Neuron (in vitro differentiated cells): ENCODE measurements at regions not wholly inside any gene's neighbourhood (a gene's known extent, or its start where the extent isn't known, plus 50 kb on each side); places are given as distances from the start of the nearest gene placed in this dataset.

Experiments used
- H2AFZ ChIP-seq: one replicate; pipeline ENCODE4 v1.6.1; 2013; ENCODE audit warnings: low read depth, mild to moderate bottlenecking, inconsistent platforms, low read length, moderate library complexity
- H3K27me3 ChIP-seq: one replicate; pipeline ENCODE4 v1.6.1; 2013; ENCODE audit warnings: low read length; ENCODE audit not compliant: insufficient read depth
- H3K36me3 ChIP-seq: one replicate; pipeline ENCODE4 v1.6.1; 2013; ENCODE audit warnings: low read length; ENCODE audit not compliant: insufficient read depth
- H3K4me1 ChIP-seq: one replicate; pipeline ENCODE4 v1.6.1; 2013; ENCODE audit warnings: low read length; ENCODE audit not compliant: insufficient read depth
- H3K4me3 ChIP-seq: 2 replicates; pipeline ENCODE4 v1.5.1; 2013; ENCODE audit warnings: mild to moderate bottlenecking, low read length, moderate library complexity
- H3K9me3 ChIP-seq: one replicate; pipeline ENCODE4 v1.6.1; 2013; ENCODE audit warnings: low read length

DNA sequence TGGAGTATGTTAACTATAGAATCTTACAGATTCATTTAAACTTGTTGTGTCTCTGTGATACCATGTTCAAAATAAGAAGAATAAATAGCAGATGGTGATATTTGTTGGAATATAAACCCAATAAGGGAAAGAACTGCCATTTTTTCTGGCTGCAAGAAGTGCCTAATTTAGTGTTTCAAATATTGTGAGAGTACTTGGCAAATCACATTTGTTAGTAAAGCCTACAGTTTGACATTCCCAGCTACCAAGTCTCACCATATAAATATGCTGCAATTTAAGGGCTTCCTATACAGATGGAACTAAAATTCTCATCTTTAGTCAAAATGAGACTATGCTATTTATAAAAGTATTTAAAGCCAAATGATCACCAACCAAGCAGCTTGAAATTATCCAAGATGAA lies 96.0 kb upstream of the WDFY3 start:
- Histone ChIP-seq H3K9me3 (no peaks in the 10 kb centered on the region), H2AFZ (no peak overlapping the region), H3K4me3 (no peak overlapping the region), H3K27me3 (no peaks in the 10 kb centered on the region), H3K4me1 (peaks cover 5% of the 10 kb centered on the region), H3K36me3 (no peaks in the 10 kb centered on the region)

DNA sequence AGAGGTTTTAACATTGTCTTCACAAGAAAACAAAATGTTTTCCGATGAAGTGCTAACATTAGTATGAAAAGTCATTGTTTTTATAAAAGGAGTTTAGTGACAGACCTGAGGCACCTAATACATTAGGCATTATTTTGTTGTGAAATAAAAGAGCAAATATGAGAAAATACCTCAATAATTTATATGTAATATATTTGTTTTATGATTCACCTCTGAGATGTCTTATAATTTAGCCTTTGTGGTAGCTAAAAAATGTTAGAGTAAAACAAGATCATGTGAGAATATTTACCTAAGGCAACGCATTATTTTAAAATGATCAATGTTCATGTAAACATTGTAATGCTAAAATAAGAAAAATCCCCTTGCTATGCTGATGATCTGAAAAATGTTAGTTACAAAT lies 100.9 kb upstream of the WDFY3 start:
- H2AFZ ChIP-seq = no peak overlapping the region
- no peaks in the 10 kb centered on the region for H3K9me3 ChIP-seq
- H3K4me3 ChIP-seq = no peak overlapping the region
- H3K27me3 ChIP-seq = no peaks in the 10 kb centered on the region
- peaks cover 5% of the 10 kb centered on the region for H3K4me1 ChIP-seq
- H3K36me3 ChIP-seq = no peaks in the 10 kb centered on the region

DNA sequence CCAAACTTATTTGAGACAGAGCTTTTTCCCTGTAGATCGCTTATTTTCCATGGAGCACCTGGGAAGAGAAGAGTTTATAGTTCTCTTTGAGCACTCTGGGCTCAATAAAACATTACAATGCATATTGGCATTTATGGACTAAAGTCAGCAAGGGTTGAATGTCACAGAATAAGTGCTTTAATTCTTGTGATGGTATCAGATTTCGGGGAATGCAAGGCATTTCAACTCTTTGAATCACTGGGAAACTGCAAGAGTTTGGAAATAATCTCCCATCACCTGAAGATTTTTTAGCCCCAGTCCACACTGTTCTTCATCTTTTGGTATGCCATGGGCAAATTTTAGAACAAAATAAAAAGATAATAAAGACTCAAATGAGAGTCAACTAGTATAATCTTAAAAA lies 111.5 kb upstream of the WDFY3 start:
- Histone ChIP-seq H3K27me3 (no peaks in the 10 kb centered on the region), H2AFZ (no peak overlapping the region), H3K4me3 (no peak overlapping the region), H3K36me3 (no peaks in the 10 kb centered on the region), H3K9me3 (no peaks in the 10 kb centered on the region), H3K4me1 (no peaks in the 10 kb centered on the region)

DNA sequence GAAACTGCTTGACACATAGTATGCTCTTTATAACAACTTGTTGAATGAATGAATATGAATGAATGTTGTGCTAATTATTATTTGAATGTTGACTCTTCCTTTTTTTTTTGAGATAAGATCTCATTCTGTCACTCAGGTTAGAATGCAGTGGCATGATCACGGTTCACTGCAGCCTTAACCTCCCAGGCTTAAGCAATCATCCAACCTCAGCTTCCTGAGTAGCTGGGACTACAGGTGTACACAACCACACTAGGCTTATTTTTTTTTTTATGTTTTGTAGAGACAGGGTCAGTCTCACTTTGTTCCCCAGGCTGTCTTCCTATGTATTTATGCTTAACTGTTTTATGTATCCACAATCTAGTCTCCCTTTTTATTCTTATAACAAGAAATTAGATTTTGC lies 114.7 kb upstream of the WDFY3 start:
- Histone ChIP-seq H2AFZ (no peak overlapping the region), H3K4me1 (no peaks in the 10 kb centered on the region), H3K4me3 (no peak overlapping the region), H3K36me3 (no peaks in the 10 kb centered on the region), H3K9me3 (no peaks in the 10 kb centered on the region), H3K27me3 (peaks cover 2% of the 10 kb centered on the region)

DNA sequence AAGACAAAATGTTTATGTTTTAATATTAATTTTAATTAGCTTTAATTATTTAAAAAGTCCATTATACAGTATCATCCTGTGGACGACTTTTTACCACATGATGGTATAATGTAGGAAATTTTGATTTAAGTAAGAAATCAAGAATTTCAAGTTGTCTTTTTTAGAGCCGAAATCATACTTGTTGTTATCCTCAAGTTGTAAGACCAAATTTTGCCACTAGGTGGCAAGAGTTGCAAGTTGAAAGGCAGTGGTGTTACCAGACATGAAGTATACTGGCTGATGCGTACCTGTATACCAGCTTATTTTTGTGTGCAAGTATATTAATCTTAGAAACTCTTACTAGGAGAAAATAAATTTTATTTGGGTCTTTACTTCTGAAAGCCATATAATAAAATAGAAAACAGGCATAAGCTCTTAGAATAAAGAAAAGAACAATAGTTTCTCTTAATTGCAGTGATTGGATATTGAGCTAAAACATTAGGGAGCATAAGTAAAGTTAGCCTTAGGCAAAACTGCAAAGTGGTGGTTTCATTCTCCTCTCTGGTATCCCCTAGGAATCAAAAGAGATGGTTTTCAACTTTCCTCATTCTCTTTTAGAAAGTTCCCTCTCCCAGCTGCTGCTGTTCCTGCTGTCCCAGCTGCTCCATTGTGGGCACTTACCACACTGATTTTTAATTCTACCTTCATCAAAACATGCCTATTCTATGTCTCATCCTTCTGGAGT lies 118.0 kb upstream of the WDFY3 start:
- H3K4me3 ChIP-seq = no peak overlapping the region
- no peaks in the 10 kb centered on the region for H3K9me3 ChIP-seq
- peaks cover 2% of the 10 kb centered on the region for H3K27me3 ChIP-seq
- H3K36me3 ChIP-seq = no peaks in the 10 kb centered on the region
- H2AFZ ChIP-seq = no peak overlapping the region
- no peaks in the 10 kb centered on the region for H3K4me1 ChIP-seq

DNA sequence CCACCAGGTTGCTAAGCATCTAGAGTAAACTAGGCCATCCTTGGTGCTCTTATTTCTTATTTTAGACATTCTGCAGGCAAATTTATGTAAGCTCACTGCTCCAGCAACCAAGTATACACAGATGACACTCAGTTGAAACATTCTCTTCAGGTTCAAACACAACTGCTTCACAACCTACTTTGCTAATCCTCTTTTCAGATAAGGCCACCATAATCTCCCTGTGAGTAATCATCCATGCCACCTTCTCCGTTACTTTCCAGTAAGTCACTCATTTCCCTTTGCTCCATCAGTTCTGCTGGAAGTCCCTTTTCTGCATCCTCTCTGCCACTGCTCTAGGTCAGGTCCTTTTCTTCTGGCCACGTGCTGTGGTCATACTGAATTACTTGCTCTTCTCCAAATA lies 120.2 kb upstream of the WDFY3 start:
- no peak overlapping the region for H2AFZ ChIP-seq
- H3K36me3 ChIP-seq = no peaks in the 10 kb centered on the region
- no peaks in the 10 kb centered on the region for H3K4me1 ChIP-seq
- no peak overlapping the region for H3K4me3 ChIP-seq
- no peaks in the 10 kb centered on the region for H3K9me3 ChIP-seq
- H3K27me3 ChIP-seq = peaks cover 2% of the 10 kb centered on the region

DNA sequence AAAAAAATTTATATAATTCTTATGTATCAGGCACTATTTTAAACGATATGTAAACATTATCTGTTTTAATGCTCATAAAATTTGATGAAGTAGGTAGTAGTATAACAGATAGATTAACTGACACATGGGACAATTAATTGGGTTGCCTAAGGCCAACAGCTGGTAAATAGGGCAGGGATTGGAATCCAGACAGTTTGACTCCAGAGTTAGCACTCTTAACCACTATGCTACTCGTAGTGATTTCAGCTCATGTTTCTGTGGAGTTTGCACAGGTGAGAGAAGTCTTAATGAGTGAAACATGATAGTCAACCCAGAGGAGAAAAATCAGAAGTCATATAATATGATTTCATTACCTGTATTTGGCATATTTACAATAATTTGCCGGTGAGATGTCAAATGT lies 126.0 kb upstream of the WDFY3 start:
- no peaks in the 10 kb centered on the region for H3K9me3 ChIP-seq
- H2AFZ ChIP-seq = no peak overlapping the region
- H3K27me3 ChIP-seq = no peaks in the 10 kb centered on the region
- H3K36me3 ChIP-seq = no peaks in the 10 kb centered on the region
- H3K4me1 ChIP-seq = peaks cover 2% of the 10 kb centered on the region
- H3K4me3 ChIP-seq = no peak overlapping the region

DNA sequence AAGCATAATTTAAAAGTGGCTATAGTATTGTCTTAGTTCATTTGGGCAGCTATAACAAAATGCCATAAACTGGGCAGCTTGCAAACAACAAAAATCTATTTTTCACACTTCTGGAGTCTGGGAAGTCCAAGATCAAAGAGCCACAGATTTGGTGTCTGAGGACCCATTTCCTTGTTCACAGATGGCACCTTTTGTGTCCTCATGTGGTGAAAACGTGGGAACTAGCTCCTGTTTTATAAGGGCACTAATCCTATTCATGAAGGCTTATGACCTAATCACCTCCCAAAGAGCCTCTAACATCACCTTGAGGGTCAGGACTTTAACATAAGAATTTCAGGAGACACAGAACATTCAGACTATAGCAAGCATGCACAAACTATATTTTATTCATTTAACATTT lies 126.5 kb upstream of the WDFY3 start:
- Histone ChIP-seq H3K27me3 (no peaks in the 10 kb centered on the region), H3K36me3 (no peaks in the 10 kb centered on the region), H3K9me3 (no peaks in the 10 kb centered on the region), H3K4me3 (no peak overlapping the region), H2AFZ (no peak overlapping the region), H3K4me1 (peaks cover 2% of the 10 kb centered on the region)

DNA sequence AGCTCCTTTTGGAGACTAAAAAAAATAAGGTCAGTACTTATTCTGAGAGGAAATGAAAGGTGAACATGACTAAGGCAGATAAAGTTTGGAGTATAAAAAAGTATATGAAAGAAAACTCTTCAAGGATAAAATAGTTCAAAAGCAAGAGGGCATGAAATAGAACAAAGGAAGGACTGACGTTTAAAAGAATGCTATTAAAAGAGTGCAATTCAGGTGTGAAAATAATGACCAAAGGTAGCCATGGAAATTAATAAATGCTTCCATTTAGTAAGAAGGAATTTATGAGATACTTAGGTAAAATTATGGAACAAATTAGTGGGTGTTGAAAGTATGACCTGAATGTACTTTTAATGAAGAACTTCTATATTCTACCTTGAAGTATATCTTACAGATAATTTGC lies 128.2 kb upstream of the WDFY3 start:
- Histone ChIP-seq H3K27me3 (no peaks in the 10 kb centered on the region), H2AFZ (no peak overlapping the region), H3K36me3 (no peaks in the 10 kb centered on the region), H3K9me3 (no peaks in the 10 kb centered on the region), H3K4me1 (peaks cover 2% of the 10 kb centered on the region), H3K4me3 (no peak overlapping the region)

DNA sequence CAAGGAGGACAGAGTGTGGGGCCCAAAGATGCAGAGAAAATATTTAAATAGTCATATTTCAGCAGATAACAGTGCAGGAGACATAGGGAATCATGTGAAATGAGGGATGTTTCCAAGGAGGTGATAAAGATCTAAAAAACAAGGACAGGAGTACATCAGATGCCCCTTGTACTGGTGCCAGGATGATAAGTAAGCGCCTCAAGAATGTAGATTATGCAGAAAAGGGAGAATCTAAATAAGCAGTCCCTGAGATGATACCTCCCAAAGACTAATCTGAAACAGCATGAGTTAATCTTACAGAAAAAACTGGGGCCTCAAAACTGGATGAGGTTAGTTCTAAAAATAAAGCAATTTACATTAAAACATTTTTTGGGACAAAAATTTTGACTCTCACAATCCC lies 136.1 kb upstream of the WDFY3 start:
- no peak overlapping the region for H3K4me3 ChIP-seq
- H2AFZ ChIP-seq = no peak overlapping the region
- H3K9me3 ChIP-seq = no peaks in the 10 kb centered on the region
- no peaks in the 10 kb centered on the region for H3K4me1 ChIP-seq
- no peaks in the 10 kb centered on the region for H3K27me3 ChIP-seq
- H3K36me3 ChIP-seq = no peaks in the 10 kb centered on the region

DNA sequence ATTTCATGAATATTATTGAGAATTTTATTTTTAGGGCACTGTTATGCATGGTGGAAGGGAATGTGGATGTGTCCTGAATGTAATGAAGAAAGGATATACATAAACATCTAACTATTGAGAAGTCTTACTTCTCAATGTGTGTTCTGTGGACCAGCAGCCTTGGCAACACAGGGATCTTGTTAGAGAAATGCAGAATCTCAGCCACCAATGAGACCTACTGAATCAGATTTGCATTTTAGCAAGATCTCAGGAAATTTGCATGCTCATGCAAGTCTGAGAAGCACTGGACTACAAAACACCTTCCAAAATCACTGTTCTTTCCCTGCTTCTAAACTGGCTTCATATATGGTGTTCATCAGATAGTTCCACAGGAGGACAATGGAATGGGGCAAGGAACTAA lies 139.7 kb upstream of the WDFY3 start:
- H2AFZ ChIP-seq = no peak overlapping the region
- H3K4me1 ChIP-seq = no peaks in the 10 kb centered on the region
- no peak overlapping the region for H3K4me3 ChIP-seq
- no peaks in the 10 kb centered on the region for H3K36me3 ChIP-seq
- no peaks in the 10 kb centered on the region for H3K9me3 ChIP-seq
- no peaks in the 10 kb centered on the region for H3K27me3 ChIP-seq

DNA sequence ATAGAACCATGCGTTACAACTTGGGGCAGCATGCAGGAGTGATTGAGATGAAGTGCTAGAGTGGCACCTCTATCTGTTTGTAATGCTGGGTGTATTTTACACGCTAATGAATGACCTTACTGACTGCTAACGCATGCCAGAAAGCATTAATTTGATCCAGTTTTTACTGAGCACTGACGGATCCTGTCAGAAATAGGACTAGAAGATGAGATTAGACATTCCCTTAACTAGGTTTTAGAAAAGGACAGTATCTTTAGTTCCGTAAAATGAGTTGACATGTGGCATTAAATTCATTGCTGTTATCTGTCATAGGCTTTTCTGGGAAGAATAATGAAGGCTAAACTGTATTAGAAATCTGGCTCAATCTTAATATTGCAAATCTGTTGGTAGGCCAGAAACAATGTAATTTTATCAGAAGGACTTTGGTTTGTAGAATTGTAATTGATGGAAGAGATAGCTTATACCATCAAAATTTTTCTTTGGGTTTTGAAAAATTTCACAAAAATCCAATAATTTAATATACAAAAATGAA lies 140.4 kb upstream of the WDFY3 start:
- H3K9me3 ChIP-seq = no peaks in the 10 kb centered on the region
- no peak overlapping the region for H2AFZ ChIP-seq
- no peaks in the 10 kb centered on the region for H3K27me3 ChIP-seq
- H3K4me1 ChIP-seq = no peaks in the 10 kb centered on the region
- H3K36me3 ChIP-seq = no peaks in the 10 kb centered on the region
- no peak overlapping the region for H3K4me3 ChIP-seq

DNA sequence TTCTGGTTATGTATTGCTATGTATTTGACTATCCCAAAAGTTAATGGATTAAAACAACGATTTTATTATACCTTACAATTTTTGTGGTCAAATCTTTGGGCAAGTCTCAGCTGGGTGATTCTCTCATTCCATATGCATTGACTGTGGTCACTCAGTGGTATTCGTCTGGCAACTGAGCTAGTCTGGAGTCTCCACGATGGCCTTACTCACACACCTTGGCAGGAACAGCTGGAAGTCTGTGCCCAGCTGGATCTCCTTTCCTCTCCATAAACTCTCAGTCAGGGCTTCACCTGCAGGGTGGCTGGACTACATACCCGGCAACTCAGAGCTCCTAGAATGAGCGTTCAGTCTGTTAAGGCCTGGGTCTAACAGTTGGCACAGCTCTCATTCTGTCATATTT lies 141.1 kb upstream of the WDFY3 start:
- H3K4me3 ChIP-seq = no peak overlapping the region

DNA sequence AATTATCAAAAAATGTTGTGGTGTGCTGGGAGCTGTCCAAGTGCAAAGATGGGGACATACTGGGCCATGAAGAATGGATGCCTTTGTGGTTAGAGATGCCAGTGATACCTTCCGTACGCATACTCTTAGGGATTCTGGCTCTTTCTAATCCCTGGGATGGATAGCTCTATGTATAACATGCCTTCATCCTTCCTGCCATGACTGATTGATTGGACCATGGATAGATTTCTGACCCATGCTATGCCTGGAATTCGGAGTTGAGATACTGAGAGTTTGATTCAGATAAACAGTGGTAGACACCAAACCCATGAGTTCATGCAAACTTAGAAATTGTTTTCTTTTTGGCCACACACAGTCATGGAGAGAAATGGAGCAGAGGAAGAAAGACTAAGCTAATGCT lies 147.2 kb upstream of the WDFY3 start:
- no peaks in the 10 kb centered on the region for H3K9me3 ChIP-seq
- no peak overlapping the region for H2AFZ ChIP-seq
- no peaks in the 10 kb centered on the region for H3K4me1 ChIP-seq
- no peaks in the 10 kb centered on the region for H3K27me3 ChIP-seq
- H3K36me3 ChIP-seq = no peaks in the 10 kb centered on the region
- no peak overlapping the region for H3K4me3 ChIP-seq

More for the DNA sequence above, 141.1 kb upstream of the WDFY3 start:
- no peaks in the 10 kb centered on the region for H3K9me3 ChIP-seq
- no peaks in the 10 kb centered on the region for H3K4me1 ChIP-seq
- no peaks in the 10 kb centered on the region for H3K27me3 ChIP-seq
- no peak overlapping the region for H2AFZ ChIP-seq
- H3K36me3 ChIP-seq = no peaks in the 10 kb centered on the region
